GM12891 (cell line): ENCODE measurements at regions not wholly inside any gene's neighbourhood (a gene's known extent, or its start where the extent isn't known, plus 50 kb on each side); places are given as distances from the start of the nearest gene placed in this dataset.

Experiments
- POLR2A ChIP-seq: IDR thresholded peaks from 2 replicates; pipeline ENCODE4 v1.6.1; 2011; ENCODE audit warnings: low read depth, low read length, control low read depth
- POLR2AphosphoS5 ChIP-seq: IDR thresholded peaks from 2 replicates; pipeline ENCODE4 v1.6.1; 2011; ENCODE audit warnings: low read depth, low read length, control low read depth
- POU2F2 ChIP-seq: IDR thresholded peaks from 2 replicates; pipeline ENCODE4 v1.6.1; 2011; ENCODE audit warnings: low read depth, mild to moderate bottlenecking, control low read depth, low read length, moderate library complexity
- SPI1 ChIP-seq: IDR thresholded peaks from 2 replicates; pipeline ENCODE4 v1.6.1; 2011; ENCODE audit warnings: low read depth, low read length, control low read depth
- TAF1 ChIP-seq: IDR thresholded peaks from 2 replicates; pipeline ENCODE4 v1.6.1; 2011; ENCODE audit warnings: low read depth, low read length, control low read depth

DNA sequence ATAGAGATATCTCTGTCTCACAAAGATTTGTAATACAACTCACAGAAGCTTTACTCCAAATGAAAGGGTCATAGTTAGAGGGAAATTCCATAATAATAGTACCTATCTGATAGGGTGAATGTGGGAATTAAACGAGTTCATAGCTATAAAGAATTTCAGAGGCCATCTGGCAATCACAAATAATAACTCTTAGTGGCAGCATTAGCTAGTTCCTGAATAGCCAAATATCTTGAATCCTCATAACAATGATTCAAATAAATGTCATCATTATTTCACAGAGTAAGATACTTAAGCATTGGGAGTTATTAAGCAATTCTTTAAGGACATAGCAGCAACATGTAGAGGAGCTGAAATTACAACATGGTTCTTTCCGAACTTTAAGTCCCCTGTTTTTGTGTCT is 1265.0 kb upstream of the PIK3C3 start:
- no peak for TF ChIP-seq POLR2A
- TF ChIP-seq TAF1: no peak
- TF ChIP-seq POLR2AphosphoS5: no peak
- no peak for TF ChIP-seq SPI1
- TF ChIP-seq POU2F2: no peak
